Vagina (tissue), 2 donors: ENCODE measurements at regions not wholly inside any gene's neighbourhood (a gene's known extent, or its start where the extent isn't known, plus 50 kb on each side); places are given as distances from the start of the nearest gene placed in this dataset.

Experiments used
- DNase-seq, 2 donors: peaks; one replicate each; pipeline ENCODE4 v3.0.0-alpha.2; 2017; ENCODE audit errors: extremely low spot score in 2 of 2
- H3K27ac ChIP-seq: fragments of 200-600 bp; sonication (generic); one replicate; pipeline ENCODE4 v1.5.1; 2019
- H3K27me3 ChIP-seq: fragments of 200-600 bp; sonication (generic); one replicate; pipeline ENCODE4 v1.5.1; 2019
- H3K36me3 ChIP-seq, 2 donors: fragments of 200-600 bp; sonication (generic); one replicate each; pipeline ENCODE4 v1.5.1; 2017 to 2019
- H3K4me1 ChIP-seq: fragments of 200-600 bp; sonication (generic); one replicate; pipeline ENCODE4 v1.5.1; 2019
- H3K4me3 ChIP-seq, 2 donors: fragments of 200-600 bp; sonication (generic); 1 replicate in 1 of 2; 2 replicates in 1 of 2; pipeline ENCODE4 v1.5.1; 2016 to 2019
- H3K9me3 ChIP-seq: fragments of 200-600 bp; sonication (generic); one replicate; pipeline ENCODE4 v1.5.1; 2019
- CTCF ChIP-seq, 3 experiments: fragments of 450-650 bp in 2 of 3; fragments of 200-600 bp in 1 of 3; sonication (generic) in 1 of 3; IDR thresholded peaks; one replicate each; pipeline ENCODE4 v1.5.1; 2017 to 2019; ENCODE audit warnings: antibody characterized with exemption in 3 of 3, mild to moderate bottlenecking in 2 of 3, moderate library complexity in 2 of 3
- POLR2A ChIP-seq, 2 donors: fragments of 450-650 bp; IDR thresholded peaks; one replicate each; pipeline ENCODE4 v1.6.1; 2017; ENCODE audit warnings: antibody characterized with exemption in 2 of 2, mild to moderate bottlenecking in 2 of 2, moderate library complexity in 2 of 2
- POLR2AphosphoS5 ChIP-seq, 2 donors: sonication (generic); formaldehyde crosslinking; IDR thresholded peaks; one replicate each; pipeline ENCODE4 v1.9.0; 2017; ENCODE audit warnings: antibody characterized with exemption in 2 of 2, mild to moderate bottlenecking in 2 of 2, low read depth in 1 of 2; ENCODE audit not compliant: insufficient read depth in 1 of 2
- intact Hi-C: fragments of 100-400 bp; cut with DNase I; formaldehyde crosslinking; loops from one replicate; pipeline ENCODE4 v1.15.1; 2023

DNA sequence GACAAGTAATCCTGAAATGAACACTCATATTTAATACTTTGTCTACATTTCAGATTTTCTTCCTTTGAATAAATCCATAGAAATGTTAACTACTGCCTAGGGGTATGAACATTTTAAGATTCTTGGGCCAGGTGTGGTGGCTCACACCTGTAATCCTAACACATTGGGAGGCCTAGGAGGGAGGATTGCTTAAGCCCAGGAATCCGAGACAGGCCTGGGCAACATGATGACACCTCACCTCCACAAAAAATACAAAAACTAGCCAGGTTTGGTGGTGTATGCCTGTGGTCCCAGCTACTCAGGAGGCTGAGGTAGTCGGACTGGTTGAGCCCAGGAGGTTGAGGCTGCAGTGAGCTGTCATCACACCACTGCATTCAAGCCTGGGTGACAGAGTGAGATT lies 73.9 kb upstream of the PIAS1 start:
- H3K9me3 ChIP-seq: no peaks in the 10 kb centered on the region
- H3K4me1 ChIP-seq: no peaks in the 10 kb centered on the region
- no peaks in the 10 kb centered on the region for H3K36me3 ChIP-seq
- H3K27me3 ChIP-seq: no peaks in the 10 kb centered on the region
- H3K4me3 ChIP-seq: no peak overlapping the region
- intact Hi-C loops: no loop called here
- no peak for DNase-seq
- no peak overlapping the region for H3K27ac ChIP-seq
- TF ChIP-seq POLR2A (IDR thresholded peaks at IDR 0.05) (no peak), CTCF (IDR thresholded peaks at IDR 0.05) (no peak), POLR2AphosphoS5 (IDR thresholded peaks at IDR 0.05; ENCODE audit: insufficient read depth in 1 of 2, low read depth in 1 of 2) (no peak)

DNA sequence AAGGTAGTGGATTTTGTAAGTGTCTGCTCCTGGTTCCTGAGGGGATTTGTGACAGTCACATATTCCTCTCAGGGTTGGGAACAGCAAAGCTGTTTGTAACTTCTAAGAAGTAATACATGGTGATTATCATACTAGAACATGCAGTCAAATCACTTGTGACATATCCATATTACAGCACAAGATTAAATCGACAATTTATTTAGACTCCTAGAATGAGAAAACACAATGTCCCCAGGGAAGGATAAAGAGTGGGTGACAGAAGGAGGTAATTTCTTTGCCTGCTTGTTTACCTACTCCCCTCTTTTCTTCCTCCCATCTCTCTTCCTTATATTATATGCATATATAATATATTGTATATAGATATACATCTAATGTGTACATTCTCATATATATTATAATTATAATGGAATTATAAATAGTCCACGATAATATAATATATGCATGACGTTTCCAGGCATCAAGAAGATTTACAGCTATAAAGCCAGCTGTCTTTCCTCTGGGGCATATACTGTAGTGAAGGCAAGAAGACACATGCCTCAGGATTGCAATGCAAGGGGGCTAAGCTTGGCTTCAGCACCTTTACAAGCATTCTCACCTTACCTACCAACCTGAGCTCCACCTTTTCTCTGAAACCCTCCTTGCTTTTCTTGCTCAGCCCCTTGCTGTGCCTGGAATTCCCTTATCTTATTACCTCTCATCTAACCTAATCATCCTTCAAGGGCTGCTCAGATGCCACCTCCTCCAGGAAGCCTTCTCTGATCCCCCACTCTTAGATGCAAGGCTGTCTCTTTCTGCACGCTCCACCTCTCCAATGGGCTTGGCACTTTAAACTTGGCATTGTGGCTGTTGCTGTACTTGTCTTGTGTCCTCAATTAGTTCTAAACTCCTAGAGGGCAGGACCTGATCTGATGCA lies 73.1 kb upstream of the PIAS1 start:
- Histone ChIP-seq H3K27ac (no peak overlapping the region), H3K36me3 (no peaks in the 10 kb centered on the region)
- TF ChIP-seq CTCF (IDR thresholded peaks at IDR 0.05) (no peak), POLR2A (IDR thresholded peaks at IDR 0.05) (no peak), POLR2AphosphoS5 (IDR thresholded peaks at IDR 0.05; ENCODE audit: insufficient read depth in 1 of 2, low read depth in 1 of 2) (no peak)

DNA sequence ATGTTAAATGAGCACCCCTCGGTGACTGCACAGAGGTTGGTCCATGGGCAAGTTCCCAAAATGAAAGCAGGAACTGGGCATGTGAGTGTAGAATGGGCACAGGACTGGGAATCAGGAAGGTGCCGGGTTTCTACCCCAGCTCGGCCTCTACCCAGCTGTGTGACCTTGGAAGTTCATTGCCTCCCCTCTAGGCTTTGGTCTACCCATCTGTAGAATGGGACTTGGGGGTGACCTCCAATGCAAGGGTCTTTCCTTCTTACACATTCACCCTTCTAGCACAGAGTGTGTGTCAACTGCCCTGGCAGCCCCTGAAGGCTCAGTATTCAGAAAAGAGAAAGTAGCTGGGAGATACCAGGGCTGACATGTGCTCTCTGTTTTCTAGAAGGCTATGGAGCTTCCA lies 72.3 kb upstream of the PIAS1 start:
- Histone ChIP-seq H3K27ac (no peak overlapping the region), H3K36me3 (no peaks in the 10 kb centered on the region), H3K4me1 (no peaks in the 10 kb centered on the region), H3K9me3 (no peaks in the 10 kb centered on the region), H3K27me3 (no peaks in the 10 kb centered on the region), H3K4me3 (no peak overlapping the region)
- DNase-seq: no peak
- intact Hi-C loops: no loop called here
- TF ChIP-seq CTCF (IDR thresholded peaks at IDR 0.05): no peak
- TF ChIP-seq POLR2A (IDR thresholded peaks at IDR 0.05): no peak
- no peak for TF ChIP-seq POLR2AphosphoS5 (IDR thresholded peaks at IDR 0.05; ENCODE audit: insufficient read depth in 1 of 2, low read depth in 1 of 2)

More for the DNA sequence above, 73.1 kb upstream of the PIAS1 start:
- intact Hi-C loops: no loop called here
- H3K4me1 ChIP-seq: no peaks in the 10 kb centered on the region
- no peaks in the 10 kb centered on the region for H3K9me3 ChIP-seq
- H3K4me3 ChIP-seq: no peak overlapping the region
- no peak for DNase-seq
- no peaks in the 10 kb centered on the region for H3K27me3 ChIP-seq

GRCh38 chr15:67991706-67992105 lies 62.4 kb upstream of the PIAS1 start:
- DNase-seq: no peak
- Histone ChIP-seq H3K27ac (no peak overlapping the region), H3K27me3 (no peaks in the 10 kb centered on the region), H3K36me3 (no peaks in the 10 kb centered on the region), H3K4me1 (no peaks in the 10 kb centered on the region), H3K4me3 (no peak overlapping the region), H3K9me3 (no peaks in the 10 kb centered on the region)
- TF ChIP-seq POLR2AphosphoS5 (IDR thresholded peaks at IDR 0.05; ENCODE audit: insufficient read depth in 1 of 2, low read depth in 1 of 2) (no peak), CTCF (IDR thresholded peaks at IDR 0.05) (no peak), POLR2A (IDR thresholded peaks at IDR 0.05) (no peak)
- intact Hi-C loops: no loop called here

DNA sequence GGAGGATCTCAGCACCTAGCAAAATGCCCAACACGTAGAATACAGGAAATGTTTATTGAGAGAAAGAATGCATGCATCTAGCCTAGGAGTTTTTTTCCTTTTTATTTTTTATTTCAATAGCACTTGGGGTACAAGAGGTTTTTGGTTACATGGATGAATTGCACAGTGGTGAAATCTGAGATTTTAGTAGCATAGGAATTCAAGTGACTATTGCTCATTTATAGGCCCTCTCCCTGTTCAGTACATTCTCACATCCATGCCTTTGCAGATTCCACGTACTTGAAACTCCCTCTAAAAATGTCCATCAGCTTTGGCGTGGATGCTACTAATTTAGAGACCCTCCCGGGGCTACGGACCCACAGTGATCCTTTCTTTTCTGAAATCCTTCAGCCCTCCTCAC lies 61.7 kb upstream of the PIAS1 start:
- no peaks in the 10 kb centered on the region for H3K36me3 ChIP-seq
- intact Hi-C loops: no loop called here
- no peak overlapping the region for H3K27ac ChIP-seq
- H3K27me3 ChIP-seq: no peaks in the 10 kb centered on the region
- TF ChIP-seq POLR2AphosphoS5 (IDR thresholded peaks at IDR 0.05; ENCODE audit: insufficient read depth in 1 of 2, low read depth in 1 of 2) (no peak), POLR2A (IDR thresholded peaks at IDR 0.05) (no peak), CTCF (IDR thresholded peaks at IDR 0.05) (no peak)
- peak in 1 of 2 donors; percentile 43 for DNase-seq
- H3K9me3 ChIP-seq: no peaks in the 10 kb centered on the region
- no peak overlapping the region for H3K4me3 ChIP-seq
- no peaks in the 10 kb centered on the region for H3K4me1 ChIP-seq
